GM23248 (cell line): ENCODE measurements at regions not wholly inside any gene's neighbourhood (a gene's known extent, or its start where the extent isn't known, plus 50 kb on each side); places are given as distances from the start of the nearest gene placed in this dataset.

Experiments
- EZH2 ChIP-seq: fragments of 200-600 bp; sonication (generic); IDR thresholded peaks from 2 replicates; pipeline ENCODE4 v1.6.1; 2018; ENCODE audit warnings: antibody characterized with exemption, mild to moderate bottlenecking; ENCODE audit not compliant: insufficient read depth, poor library complexity, severe bottlenecking
- EZH2phosphoT487 ChIP-seq: fragments of 200-600 bp; sonication (generic); IDR thresholded peaks from 2 replicates; pipeline ENCODE4 v1.6.1; 2018; ENCODE audit warnings: antibody characterized with exemption, moderate library complexity, mild to moderate bottlenecking, low read depth; ENCODE audit not compliant: insufficient read depth

DNA sequence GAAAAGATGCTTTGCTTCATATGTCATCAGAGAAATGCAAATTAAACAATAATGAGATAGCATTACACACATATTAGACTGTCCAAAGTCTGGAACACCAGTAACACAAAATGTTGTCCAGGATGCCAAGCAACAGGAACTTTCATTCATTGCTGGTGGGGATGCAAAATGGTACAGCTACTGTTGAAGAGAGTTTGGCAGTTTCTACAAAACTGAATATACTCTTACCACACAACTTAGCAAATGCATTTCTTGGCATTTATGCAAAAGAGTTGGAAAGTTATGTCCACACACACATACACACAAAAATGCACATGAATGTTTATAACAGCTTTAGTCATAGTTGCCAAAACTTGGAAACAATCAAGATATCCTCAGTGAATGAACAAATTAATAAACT lies 195.2 kb upstream of the MME start:
- TF ChIP-seq EZH2 (no peak), EZH2phosphoT487 (no peak)
